Progenitor cell of endocrine pancreas (in vitro differentiated cells): ENCODE measurements at regions not wholly inside any gene's neighbourhood (a gene's known extent, or its start where the extent isn't known, plus 50 kb on each side); places are given as distances from the start of the nearest gene placed in this dataset.

Experiments
- DNase-seq: peaks from one replicate; pipeline ENCODE4 v3.0.0; 2021; ENCODE audit warnings: low spot score; ENCODE audit not compliant: unreplicated experiment
- H3K27ac Mint-ChIP-seq: 2 replicates; pipeline ENCODE4 v1.8.0; 2021; ENCODE audit warnings: mild to moderate bottlenecking, moderate library complexity, mixed read lengths
- H3K27me3 Mint-ChIP-seq: 2 replicates; pipeline ENCODE4 v1.8.0; 2021; ENCODE audit warnings: mixed read lengths
- H3K36me3 Mint-ChIP-seq: 2 replicates; pipeline ENCODE4 v1.8.0; 2022; ENCODE audit warnings: mixed read lengths; ENCODE audit not compliant: insufficient read depth
- H3K4me1 Mint-ChIP-seq: 2 replicates; pipeline ENCODE4 v1.8.0; 2021; ENCODE audit warnings: low read depth, mixed read lengths
- H3K4me3 Mint-ChIP-seq: 2 replicates; pipeline ENCODE4 v1.8.0; 2021; ENCODE audit warnings: low read depth, mild to moderate bottlenecking, moderate library complexity, mixed read lengths
- H3K9me3 Mint-ChIP-seq: 2 replicates; pipeline ENCODE4 v1.8.0; 2021; ENCODE audit warnings: low read depth, mixed read lengths
- CTCF ChIP-seq: fragments of 200-600 bp; sonication (generic); IDR thresholded peaks from one replicate; pipeline ENCODE4 v1.5.0; 2021; ENCODE audit warnings: antibody characterized with exemption, mild to moderate bottlenecking; ENCODE audit not compliant: unreplicated experiment

- no peak for TF ChIP-seq CTCF
- H3K4me1 Mint-ChIP-seq, result no peaks in the 10 kb centered on the region
- H3K4me3 Mint-ChIP-seq, result no peak overlapping the region
Observed at GRCh38 chr12:29847246-29847645, 63.5 kb upstream of the TMTC1 start.

GRCh38 chr12:29844667-29845066 is 60.9 kb upstream of the TMTC1 start:
- no peaks in the 10 kb centered on the region for H3K27me3 Mint-ChIP-seq
- no peaks in the 10 kb centered on the region for H3K4me1 Mint-ChIP-seq
- H3K9me3 Mint-ChIP-seq, result peaks cover 20% of the 10 kb centered on the region
- H3K36me3 Mint-ChIP-seq, result no peaks in the 10 kb centered on the region
- TF ChIP-seq CTCF, result no peak
- DNase-seq, result no peak
- H3K4me3 Mint-ChIP-seq, result no peak overlapping the region
- H3K27ac Mint-ChIP-seq, result no peak overlapping the region

More at GRCh38 chr12:29847246-29847645, 63.5 kb upstream of the TMTC1 start:
- no peaks in the 10 kb centered on the region for H3K27me3 Mint-ChIP-seq
- peaks cover 35% of the 10 kb centered on the region for H3K9me3 Mint-ChIP-seq
- DNase-seq, result no peak
- no peak overlapping the region for H3K27ac Mint-ChIP-seq
- no peaks in the 10 kb centered on the region for H3K36me3 Mint-ChIP-seq

- Mint-ChIP-seq H3K4me3 (no peak overlapping the region), H3K27me3 (no peaks in the 10 kb centered on the region), H3K9me3 (peaks cover 28% of the 10 kb centered on the region), H3K4me1 (no peaks in the 10 kb centered on the region), H3K27ac (no peak overlapping the region), H3K36me3 (peaks cover 1% of the 10 kb centered on the region)
- TF ChIP-seq CTCF, result no peak
- DNase-seq, result no peak
Observed at GRCh38 chr12:29843036-29843435, 59.3 kb upstream of the TMTC1 start.

- peaks cover 3% of the 10 kb centered on the region for H3K36me3 Mint-ChIP-seq
- TF ChIP-seq CTCF, result no peak
- no peak overlapping the region for H3K27ac Mint-ChIP-seq
Observed at GRCh38 chr12:29838768-29839167, 55.0 kb upstream of the TMTC1 start.

More at GRCh38 chr12:29838768-29839167, 55.0 kb upstream of the TMTC1 start:
- H3K4me3 Mint-ChIP-seq, result no peak overlapping the region
- peaks cover 42% of the 10 kb centered on the region for H3K9me3 Mint-ChIP-seq
- no peak for DNase-seq
- H3K4me1 Mint-ChIP-seq, result no peaks in the 10 kb centered on the region
- H3K27me3 Mint-ChIP-seq, result no peaks in the 10 kb centered on the region
